Pons (tissue), 1 donor: ENCODE measurements at regions not wholly inside any gene's neighbourhood (a gene's known extent, or its start where the extent isn't known, plus 50 kb on each side); places are given as distances from the start of the nearest gene placed in this dataset.
"Not testable (repeated sequence)": the region's sequence is repeated elsewhere in the genome, so short reads cannot be mapped to it uniquely, and the experiment has no call there.

Experiments
- DNase-seq: peaks from one replicate; pipeline ENCODE4 v3.0.0-alpha.2; 2016; ENCODE audit warnings: low spot score

DNA sequence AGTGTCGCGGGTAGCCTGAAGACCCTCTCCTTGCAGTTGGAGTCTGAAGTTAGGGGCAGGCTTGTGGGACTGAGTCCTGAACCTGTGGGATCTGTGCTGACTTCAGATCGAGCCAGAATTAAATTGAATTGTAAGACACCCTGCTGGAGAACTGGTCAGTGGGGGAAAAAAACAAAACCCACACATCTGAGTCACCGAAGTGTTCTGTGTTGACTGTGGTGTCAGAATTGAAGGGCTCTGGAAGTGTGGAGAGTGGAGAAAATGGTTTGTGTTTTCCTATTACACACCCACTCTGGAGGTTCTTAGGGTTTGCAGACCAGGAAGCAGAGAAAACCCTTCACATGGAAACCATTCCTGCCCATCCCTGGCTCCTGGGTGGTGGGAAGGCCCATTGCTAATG, 209.5 kb upstream of the GALNT2 start:
- DNase-seq = no peak

DNA sequence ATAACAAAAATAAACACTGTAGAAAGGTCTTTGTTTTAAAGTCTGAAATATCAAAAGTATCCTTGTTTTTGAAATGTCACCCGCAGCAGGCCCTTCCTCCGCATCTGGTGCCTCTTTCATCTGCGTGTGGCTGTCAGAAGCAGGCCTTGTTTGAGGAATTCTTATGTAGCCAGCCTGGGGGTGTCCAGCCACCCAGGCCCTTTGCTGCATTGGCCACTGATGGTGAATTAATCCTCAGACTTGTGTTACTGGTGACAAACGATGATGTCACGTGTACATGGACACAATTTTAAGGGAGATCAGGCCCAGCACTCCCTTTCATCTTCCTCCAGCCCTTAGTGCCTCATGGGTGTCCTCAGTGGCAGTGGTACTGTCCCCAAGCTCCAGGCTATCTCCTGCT, 208.0 kb upstream of the GALNT2 start:
- peak; percentile 47 for DNase-seq

GRCh38 chr1:229860926-229861325, 206.1 kb upstream of the GALNT2 start:
- no peak for DNase-seq

GRCh38 chr1:229862017-229862774, 204.8 kb upstream of the GALNT2 start:
- peak; percentile 83 for DNase-seq

DNA sequence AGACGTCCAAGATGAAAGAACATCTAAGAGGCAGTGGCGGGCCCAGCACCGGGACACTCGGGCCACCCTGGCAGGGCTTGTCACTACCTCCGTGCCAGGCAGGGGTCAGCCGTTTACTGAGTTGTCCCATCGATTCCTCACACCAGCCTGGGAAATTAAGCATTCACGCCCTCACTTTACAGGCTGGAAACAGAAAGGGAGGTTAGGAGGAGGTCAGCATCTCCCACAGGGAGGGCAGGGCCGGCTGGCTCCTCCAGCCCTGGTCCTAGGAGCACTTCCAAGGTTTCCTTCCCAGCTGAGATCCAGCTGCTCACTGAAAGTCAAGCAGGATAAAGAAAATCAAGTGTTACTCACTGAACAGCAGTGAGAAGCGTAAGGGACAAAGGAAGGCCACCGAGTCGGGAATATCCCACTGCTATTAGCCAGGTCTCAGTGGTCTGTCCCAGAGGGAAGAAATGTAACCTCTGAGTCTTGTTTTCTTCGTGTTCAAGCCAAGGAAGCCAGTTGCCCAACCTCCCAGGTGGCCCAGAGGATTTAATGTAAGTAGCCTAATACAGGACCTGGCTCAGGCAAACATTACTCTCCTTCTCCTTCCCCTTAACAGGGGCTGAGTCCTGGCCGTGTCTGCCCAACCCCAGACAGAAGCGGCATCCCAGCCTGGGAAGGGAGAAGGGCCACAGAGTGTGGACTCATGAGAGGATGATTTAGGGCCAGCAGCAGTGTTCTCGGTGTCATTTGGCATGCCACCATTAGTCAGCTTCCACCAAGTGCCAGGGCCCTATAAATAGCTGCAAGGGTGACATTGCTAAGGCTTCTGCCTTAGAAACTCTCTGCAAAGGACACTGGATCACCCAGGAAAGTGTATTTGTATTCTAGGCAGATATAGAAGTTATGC, 203.1 kb upstream of the GALNT2 start:
- peak; percentile 49 for DNase-seq

DNA sequence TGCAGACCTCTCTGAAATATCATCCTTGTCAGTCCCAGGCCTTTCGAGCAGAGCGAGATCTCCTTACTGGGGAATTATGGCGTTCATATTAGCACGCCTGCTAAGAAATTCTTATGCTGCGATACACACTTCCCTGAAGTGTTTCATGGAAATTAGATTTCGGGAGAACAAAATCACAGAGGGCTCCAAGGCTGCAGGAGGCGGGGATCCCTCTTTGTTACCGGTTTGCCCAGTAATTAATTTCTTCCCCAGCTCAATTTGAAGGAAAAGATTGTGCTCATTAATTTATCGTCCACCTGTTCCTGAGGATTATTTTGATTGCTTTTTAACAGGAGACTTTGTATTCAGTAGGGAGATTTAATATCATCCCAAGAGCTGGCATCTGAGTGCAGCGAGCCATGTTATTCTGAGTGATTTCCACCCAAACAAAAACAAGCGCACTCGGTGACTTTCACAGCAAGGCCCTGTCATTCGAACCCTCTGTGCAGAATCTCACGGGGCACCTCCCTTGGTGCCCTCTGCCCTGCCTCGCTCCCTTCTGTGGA, 202.3 kb upstream of the GALNT2 start:
- no peak for DNase-seq

- not testable (repeated sequence) for DNase-seq
Observed at GRCh38 chr1:229865321-229865720, 201.7 kb upstream of the GALNT2 start.

DNA sequence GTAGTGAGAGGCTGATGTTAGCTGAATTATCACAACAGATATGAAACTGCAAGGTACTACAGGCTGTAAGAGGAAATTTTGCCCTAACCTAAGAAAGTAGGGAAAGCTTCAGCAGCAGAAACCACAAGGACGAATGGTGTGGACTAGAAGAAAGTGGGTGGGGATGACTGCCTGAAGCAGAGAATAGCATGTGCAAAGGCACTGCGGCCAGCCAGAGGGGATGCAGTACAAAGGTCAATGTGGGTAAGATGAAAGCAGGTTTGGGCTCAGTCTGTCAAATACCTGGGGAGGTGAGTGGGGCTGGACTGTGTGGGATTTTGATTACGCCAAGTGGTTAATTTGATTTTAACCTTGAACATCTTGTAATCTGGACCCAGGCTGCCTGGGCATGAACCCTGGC, 199.3 kb upstream of the GALNT2 start:
- no peak for DNase-seq

DNA sequence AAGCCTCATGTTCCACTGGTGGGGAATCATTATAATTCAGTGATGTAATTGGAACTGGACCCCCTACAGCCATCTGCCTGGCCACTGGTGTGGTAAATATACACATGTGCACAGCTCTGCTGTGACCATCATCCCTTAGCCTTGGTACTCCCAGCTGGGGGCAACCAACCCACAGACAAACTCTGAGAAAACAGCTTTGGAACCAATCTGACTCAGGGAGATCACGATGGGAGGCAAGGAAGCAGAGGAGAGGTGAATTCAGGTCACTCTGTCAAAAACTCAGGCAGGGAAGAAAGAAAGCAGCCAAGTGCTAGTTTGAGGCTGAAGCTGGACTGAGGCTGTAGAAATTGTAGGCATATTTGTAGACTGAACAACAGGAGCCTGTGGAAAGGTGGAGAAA, 197.8 kb upstream of the GALNT2 start:
- no peak for DNase-seq

DNA sequence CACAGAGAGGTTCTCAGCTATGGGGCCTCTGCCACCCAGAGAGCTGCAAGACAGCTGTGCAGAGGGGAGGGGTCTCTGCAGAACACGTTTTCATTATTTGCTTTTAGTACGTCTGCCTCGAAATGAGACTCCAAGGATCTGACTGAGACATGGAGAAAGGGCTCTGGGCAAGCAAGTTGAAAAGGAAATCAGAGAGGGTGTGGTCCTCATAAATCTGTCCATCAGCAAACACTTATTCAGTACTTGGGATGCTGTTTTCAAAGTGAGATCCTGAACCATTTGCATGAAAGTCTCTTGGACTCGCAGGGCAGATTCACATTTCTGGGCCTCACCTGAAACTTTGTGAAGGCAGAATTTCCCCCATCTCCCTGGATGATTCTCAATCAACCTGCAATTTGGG, 197.4 kb upstream of the GALNT2 start:
- DNase-seq = no peak

DNA sequence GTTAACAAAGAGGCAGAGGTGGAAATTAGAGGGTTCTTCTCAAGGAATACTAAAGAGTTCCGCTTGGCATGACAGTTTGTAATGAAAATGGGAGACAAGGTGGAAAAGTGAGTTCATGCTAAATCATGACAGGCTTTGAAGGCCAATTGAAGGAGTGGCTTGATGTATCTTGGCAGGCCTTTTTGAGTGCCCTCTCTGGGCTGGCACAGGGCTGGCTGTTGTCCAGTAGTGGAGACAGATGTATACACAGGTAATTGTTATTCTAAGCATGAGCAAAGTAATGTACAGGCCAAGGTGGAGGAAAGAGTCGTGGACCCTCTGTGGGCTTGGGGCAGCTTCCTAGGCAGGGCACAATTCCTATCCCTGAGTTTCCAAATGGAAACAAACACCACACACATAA, 196.7 kb upstream of the GALNT2 start:
- DNase-seq = no peak

GRCh38 chr1:229871078-229871676, 195.9 kb upstream of the GALNT2 start:
- DNase-seq = no peak

DNA sequence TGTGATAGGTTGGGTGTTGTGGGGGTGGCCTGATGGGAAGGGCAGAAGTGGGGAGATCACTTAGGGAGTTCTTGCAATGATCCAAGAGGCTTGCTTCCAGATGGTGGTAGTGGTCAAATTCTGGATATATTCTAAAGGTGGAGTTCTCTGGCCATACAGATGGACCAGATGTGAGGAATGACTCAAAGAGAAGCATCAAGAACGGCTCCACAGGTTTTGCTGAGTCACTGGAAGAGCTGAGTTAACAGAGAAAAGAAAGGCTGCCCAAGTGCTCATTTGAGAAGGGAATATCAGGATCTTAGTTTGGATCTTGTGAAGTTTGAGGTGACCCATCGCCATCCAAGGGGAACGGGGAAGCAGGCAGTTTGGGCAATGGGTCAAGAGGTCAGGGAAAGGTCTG, 192.9 kb upstream of the GALNT2 start:
- DNase-seq = no peak

DNA sequence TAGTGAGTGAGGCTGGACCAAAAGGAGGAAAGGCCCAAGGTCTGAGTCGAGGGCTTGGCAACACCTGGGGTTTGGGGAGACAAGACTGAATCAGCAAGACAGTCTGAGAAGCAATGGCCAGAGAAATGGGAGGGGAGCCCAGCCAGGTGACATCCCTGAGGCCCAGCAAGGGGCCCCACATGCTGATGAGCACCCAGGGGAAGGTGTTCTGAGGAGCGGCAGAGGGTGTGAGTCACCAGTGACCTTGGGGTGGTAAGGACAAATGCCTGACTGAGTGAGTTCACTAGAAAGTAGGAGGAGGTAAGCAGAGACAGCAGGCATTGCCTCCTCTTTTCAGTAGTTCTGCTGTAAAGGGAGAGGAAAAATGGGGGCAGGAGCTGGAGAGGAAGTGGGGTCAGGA, 192.4 kb upstream of the GALNT2 start:
- no peak for DNase-seq

- no peak for DNase-seq
Observed at GRCh38 chr1:229875086-229875485, 192.0 kb upstream of the GALNT2 start.

DNA sequence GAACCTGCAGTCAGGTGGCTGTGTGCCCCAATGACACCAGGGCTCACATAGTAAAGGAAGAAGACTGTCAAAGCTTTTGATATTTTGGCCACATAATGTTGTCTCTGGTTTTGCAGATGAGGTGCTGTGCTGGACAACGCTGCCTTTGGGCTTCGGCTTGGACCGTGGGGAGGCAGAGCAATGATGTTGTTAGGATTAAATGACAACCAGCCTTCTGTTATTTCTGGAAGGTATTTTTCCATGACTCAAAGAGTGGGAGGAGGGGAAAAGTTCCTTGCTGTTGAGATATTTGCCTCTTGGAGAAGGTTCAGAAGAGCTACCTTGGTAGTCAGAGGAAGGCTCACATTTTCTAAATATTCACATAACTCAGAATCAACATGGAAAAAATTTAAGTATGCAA, 187.3 kb upstream of the GALNT2 start:
- no peak for DNase-seq

GRCh38 chr1:229880271-229881170, 186.5 kb upstream of the GALNT2 start:
- no peak for DNase-seq

DNA sequence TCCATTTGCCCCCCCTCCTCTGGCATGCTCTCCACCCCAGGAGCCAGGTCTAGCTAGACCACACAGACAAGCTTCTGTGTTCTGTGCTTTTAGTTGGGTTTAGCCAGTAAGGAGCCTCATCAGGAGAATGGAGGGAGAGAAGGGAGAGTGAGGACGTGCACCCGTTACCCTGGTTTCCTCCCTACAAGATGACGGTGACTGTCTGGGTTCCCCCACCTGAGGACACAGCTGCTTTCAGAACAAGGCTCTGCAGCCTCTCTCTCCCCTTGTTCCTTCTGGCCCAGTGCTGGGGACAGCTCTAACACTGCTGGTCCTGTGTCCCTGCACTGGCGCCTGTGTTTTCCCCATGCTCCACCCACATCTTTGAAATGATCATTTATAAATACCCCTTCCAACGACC, 184.4 kb upstream of the GALNT2 start:
- no peak for DNase-seq

DNA sequence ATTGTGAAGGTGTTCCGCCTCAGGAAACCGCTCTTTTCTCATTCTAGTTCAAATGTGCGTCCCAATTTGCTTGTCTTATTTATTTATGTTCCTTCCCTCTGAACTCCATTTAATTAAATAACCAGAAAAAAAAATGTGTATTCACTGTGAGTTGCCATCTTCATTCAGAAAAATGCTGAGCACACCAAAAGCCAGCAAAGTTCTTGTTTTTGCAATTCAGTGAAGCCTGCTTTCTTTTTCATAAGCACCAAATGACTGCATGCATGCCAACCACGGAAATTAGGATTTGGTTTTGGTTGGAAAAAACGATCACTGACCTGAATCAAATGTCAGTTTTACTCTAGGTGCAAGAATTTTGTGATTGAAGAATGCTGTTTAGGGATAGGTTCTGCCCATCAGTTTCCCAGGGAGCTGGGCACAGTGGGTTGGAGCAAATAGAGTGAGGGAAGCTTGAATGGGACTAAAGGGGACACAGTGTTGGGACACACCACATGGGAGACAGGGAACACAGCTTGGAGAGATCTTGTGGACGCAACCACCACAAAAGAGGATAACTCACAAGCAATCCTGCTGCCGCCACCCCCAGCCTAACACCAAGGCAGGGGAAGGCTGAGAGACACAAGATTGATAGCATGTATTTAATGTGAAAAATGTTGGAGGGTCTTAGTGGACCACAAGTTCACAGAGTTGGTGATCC, 183.4 kb upstream of the GALNT2 start:
- no peak for DNase-seq

- no peak for DNase-seq
Observed at GRCh38 chr1:229884765-229885164, 182.3 kb upstream of the GALNT2 start.
